CD14-positive monocyte (primary cell): ENCODE measurements at regions not wholly inside any gene's neighbourhood (a gene's known extent, or its start where the extent isn't known, plus 50 kb on each side); places are given as distances from the start of the nearest gene placed in this dataset.

Experiments
- DNase-seq, 3 donors: peaks; one replicate each; pipeline ENCODE4 v3.0.0-alpha.2; 2011 to 2022
- H2AFZ ChIP-seq: 2 replicates; pipeline ENCODE4 v1.6.0; 2012; ENCODE audit warnings: mild to moderate bottlenecking, low read depth, low read length, inconsistent platforms; ENCODE audit not compliant: insufficient read depth, poor library complexity, severe bottlenecking
- H3K27ac ChIP-seq, 2 donors: 1 replicate in 1 of 2; 2 replicates in 1 of 2; pipeline ENCODE4 v1.5.1; 2012 to 2013; ENCODE audit warnings: low read length in 2 of 2, control low read depth in 1 of 2, inconsistent platforms in 1 of 2, low read depth in 1 of 2, mild to moderate bottlenecking in 1 of 2
- H3K27me3 ChIP-seq, 2 donors: one replicate each; pipeline versions ENCODE4 v1.6.0 to v1.6.1; 2011 to 2013; ENCODE audit warnings: low read length in 2 of 2; ENCODE audit not compliant: control insufficient read depth in 2 of 2, insufficient read depth in 2 of 2
- H3K36me3 ChIP-seq, 2 donors: replicated peaks in 1 of 2; 1 replicate in 1 of 2; 2 replicates in 1 of 2; pipeline versions ENCODE4 v1.5.1 to v1.6.1; 2012 to 2013; ENCODE audit warnings: low read length in 2 of 2, control low read depth in 1 of 2, inconsistent platforms in 1 of 2, mild to moderate bottlenecking in 1 of 2; ENCODE audit not compliant: insufficient read depth in 2 of 2, control insufficient read depth in 1 of 2
- H3K4me1 ChIP-seq, 2 donors: 1 replicate in 1 of 2; 2 replicates in 1 of 2; pipeline versions ENCODE4 v1.5.1 to v1.6.1; 2012 to 2013; ENCODE audit warnings: low read length in 2 of 2, control low read depth in 1 of 2, inconsistent platforms in 1 of 2, mild to moderate bottlenecking in 1 of 2, moderate library complexity in 1 of 2; ENCODE audit not compliant: insufficient read depth in 2 of 2, control insufficient read depth in 1 of 2
- H3K4me2 ChIP-seq: replicated peaks from 2 replicates; pipeline ENCODE3; 2012; ENCODE audit warnings: low read length, moderate library complexity, mild to moderate bottlenecking; ENCODE audit not compliant: poor library complexity, severe bottlenecking; ENCODE audit errors: extremely low read depth
- H3K4me3 ChIP-seq, 3 experiments: fragments of 200-600 bp in 1 of 3; sonication (generic) in 1 of 3; replicated peaks in 1 of 3; 1 replicate in 2 of 3; 2 replicates in 1 of 3; pipeline ENCODE4 v1.5.1; 2011 to 2013; ENCODE audit warnings: low read length in 3 of 3, mild to moderate bottlenecking in 3 of 3, control low read depth in 2 of 3, low read depth in 2 of 3, inconsistent platforms in 1 of 3, moderate library complexity in 1 of 3
- H3K79me2 ChIP-seq: 2 replicates; pipeline ENCODE4 v1.6.0; 2012; ENCODE audit warnings: mild to moderate bottlenecking, control low read depth, inconsistent platforms, low read length, moderate library complexity; ENCODE audit not compliant: insufficient read depth
- H3K9ac ChIP-seq: 2 replicates; pipeline ENCODE4 v1.6.0; 2017; ENCODE audit warnings: low read length, mild to moderate bottlenecking; ENCODE audit not compliant: insufficient read depth, poor library complexity, severe bottlenecking
- H3K9me3 ChIP-seq, 2 donors: replicated peaks in 1 of 2; 1 replicate in 1 of 2; 2 replicates in 1 of 2; pipeline versions ENCODE4 v1.5.1 to v1.6.1; 2012 to 2013; ENCODE audit warnings: low read length in 2 of 2, control low read depth in 1 of 2; ENCODE audit not compliant: control insufficient read depth in 1 of 2, insufficient read depth in 1 of 2
- H4K20me1 ChIP-seq: 2 replicates; pipeline ENCODE4 v1.6.0; 2012; ENCODE audit warnings: mild to moderate bottlenecking, low read length, control low read depth, moderate library complexity; ENCODE audit not compliant: insufficient read depth
- H3K27ac Mint-ChIP-seq, 7 donors: one replicate each; pipeline ENCODE4 v1.8.0; 2020; ENCODE audit warnings: mild to moderate bottlenecking in 7 of 7, mixed read lengths in 7 of 7, moderate library complexity in 6 of 7, inconsistent platforms in 2 of 7
- H3K27me3 Mint-ChIP-seq, 3 donors: one replicate each; pipeline ENCODE4 v1.8.0; 2021 to 2022; ENCODE audit warnings: low read depth in 3 of 3, mild to moderate bottlenecking in 3 of 3, mixed read lengths in 3 of 3, moderate library complexity in 3 of 3, inconsistent platforms in 1 of 3
- H3K36me3 Mint-ChIP-seq, 2 donors: one replicate each; pipeline ENCODE4 v1.8.0; 2020; ENCODE audit warnings: mixed read lengths in 2 of 2, inconsistent platforms in 1 of 2, mild to moderate bottlenecking in 1 of 2
- H3K4me1 Mint-ChIP-seq: one replicate; pipeline ENCODE4 v1.8.0; 2020; ENCODE audit warnings: mild to moderate bottlenecking, mixed read lengths
- H3K4me3 Mint-ChIP-seq, 2 donors: one replicate each; pipeline ENCODE4 v1.8.0; 2020; ENCODE audit warnings: mild to moderate bottlenecking in 2 of 2, mixed read lengths in 2 of 2, moderate library complexity in 1 of 2
- H3K9me3 Mint-ChIP-seq, 7 donors: one replicate each; pipeline ENCODE4 v1.8.0; 2020 to 2022; ENCODE audit warnings: mixed read lengths in 7 of 7, mild to moderate bottlenecking in 6 of 7, moderate library complexity in 6 of 7, inconsistent platforms in 2 of 7
- CTCF ChIP-seq: fragments of 200-600 bp; IDR thresholded peaks from one replicate; pipeline ENCODE4 v1.8.0; 2022; ENCODE audit warnings: antibody characterized with exemption, mild to moderate bottlenecking
- WGBS: methylation state at CpG from one replicate; pipeline ENCODE4 v1.1.5; 2013; ENCODE audit warnings: missing lambda C conversion rate; ENCODE audit not compliant: insufficient coverage; 5-methylcytosine and 5-hydroxymethylcytosine counted together
- intact Hi-C, 2 donors: fragments of 100-400 bp; cut with micrococcal nuclease; formaldehyde crosslinking; loops; one replicate each; pipeline versions ENCODE4 v1.15.0 to v1.15.1; 2023

DNA sequence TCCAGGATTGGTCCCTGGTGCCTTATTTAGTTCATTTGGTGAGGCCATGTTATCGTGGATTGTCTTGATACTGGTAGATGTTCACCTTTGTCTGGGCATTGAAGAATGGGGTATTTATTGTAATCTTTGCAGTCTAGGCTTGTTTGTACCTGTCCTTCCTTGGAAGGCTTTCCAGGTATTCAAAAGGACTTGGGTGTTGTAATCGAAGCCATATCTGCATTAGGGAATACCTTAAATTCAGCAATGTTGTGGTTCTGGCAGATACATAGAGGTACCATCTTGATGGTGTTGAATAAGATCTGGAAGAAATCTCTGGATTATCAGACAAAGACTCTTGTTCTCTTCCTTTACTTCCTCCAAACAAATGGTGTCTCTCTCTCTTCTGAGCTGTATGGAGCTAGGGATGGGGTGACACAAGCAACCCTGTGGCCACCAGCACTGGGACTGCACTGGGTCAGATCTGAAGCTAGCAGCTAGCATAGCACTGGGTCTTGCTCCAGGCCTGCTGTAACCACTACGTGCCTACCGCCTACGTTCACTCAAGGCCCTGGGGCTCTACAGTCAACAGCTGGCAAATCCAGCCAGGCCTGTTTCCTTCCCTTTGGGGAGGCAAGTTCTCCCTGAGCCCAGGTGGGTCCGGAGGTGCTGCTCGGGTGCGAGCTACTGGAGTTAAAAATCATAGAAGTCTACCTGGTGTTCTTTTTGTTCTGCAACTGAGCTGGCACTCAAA is 261.1 kb upstream of the CITED2 start:
- intact Hi-C loops: loop anchor here in 1 of 2 donors (10.0 kb wide), 1 partner anchor 261 kb away; the partner anchor contains the start of gene CITED2
- no peak overlapping the region for H3K4me3 Mint-ChIP-seq
- Histone ChIP-seq H3K4me2 (no peak overlapping the region), H2AFZ (no peak overlapping the region), H3K9me3 (no peaks in the 10 kb centered on the region), H3K36me3 (no peaks in the 10 kb centered on the region), H3K79me2 (no peaks in the 10 kb centered on the region), H3K4me3 (no peak overlapping the region), H4K20me1 (no peaks in the 10 kb centered on the region), H3K27me3 (no peaks in the 10 kb centered on the region), H3K9ac (no peak overlapping the region), H3K4me1 (peaks cover 22 to 29% of the 10 kb centered on the region in 2 donors), H3K27ac (no peak overlapping the region)
- H3K9me3 Mint-ChIP-seq: peaks cover 4 to 15% (median 6%) of the 10 kb centered on the region in 7 donors
- H3K4me1 Mint-ChIP-seq: peaks cover 31% of the 10 kb centered on the region
- peaks cover 0 to 3% (median 0%) of the 10 kb centered on the region in 3 donors for H3K27me3 Mint-ChIP-seq
- H3K36me3 Mint-ChIP-seq: peaks cover 0 to 3% of the 10 kb centered on the region in 2 donors
- TF ChIP-seq CTCF: no peak
- DNase-seq: no peak
- over 99% methylated on average over 7 of the region's 8 CpGs for WGBS
- no peak overlapping the region for H3K27ac Mint-ChIP-seq

GRCh38 chr6:139632840-139633239 is 258.4 kb upstream of the CITED2 start:
- Histone ChIP-seq H3K9ac (no peak overlapping the region), H4K20me1 (no peaks in the 10 kb centered on the region), H3K79me2 (no peaks in the 10 kb centered on the region), H3K4me1 (peaks cover 6 to 9% of the 10 kb centered on the region in 2 donors), H3K36me3 (no peaks in the 10 kb centered on the region), H3K4me2 (no peak overlapping the region), H2AFZ (no peak overlapping the region), H3K27me3 (no peaks in the 10 kb centered on the region), H3K27ac (no peak overlapping the region), H3K4me3 (no peak overlapping the region), H3K9me3 (no peaks in the 10 kb centered on the region)
- peaks cover 4 to 15% (median 9%) of the 10 kb centered on the region in 7 donors for H3K9me3 Mint-ChIP-seq
- peaks cover 0 to 3% (median 0%) of the 10 kb centered on the region in 3 donors for H3K27me3 Mint-ChIP-seq
- peaks cover 0 to 3% of the 10 kb centered on the region in 2 donors for H3K36me3 Mint-ChIP-seq
- no peak for TF ChIP-seq CTCF
- no peak for DNase-seq
- H3K4me3 Mint-ChIP-seq: no peak overlapping the region
- H3K27ac Mint-ChIP-seq: no peak overlapping the region
- 100% methylated on average over 1 of the region's 1 CpG for WGBS
- intact Hi-C loops: loop anchor here in 1 of 2 donors (10.0 kb wide), 1 partner anchor 258 kb away; the partner anchor contains the start of gene CITED2
- peaks cover 15% of the 10 kb centered on the region for H3K4me1 Mint-ChIP-seq
